ENCODE measurements at regions not wholly inside any gene's neighbourhood (a gene's known extent, or its start where the extent isn't known, plus 50 kb on each side); places are given as distances from the start of the nearest gene placed in this dataset.

GRCh38 chr13:30832845-30833332 lies 73.2 kb upstream of the MEDAG start:
- H4K20me1 ChIP-seq (ENCODE audit: insufficient read depth, low read length) = no peaks in the 10 kb centered on the region
- no peak overlapping the region; the same call in 1 of the 2 replicates for H3K23ac ChIP-seq (ENCODE audit: low read depth, low read length)
- H2AFZ ChIP-seq (replicated peaks; ENCODE audit: low read length, poor library complexity) = no peak overlapping the region
- H2BK20ac ChIP-seq (ENCODE audit: low read depth, low read length) = no peak overlapping the region
- H3K9me1 ChIP-seq (ENCODE audit: insufficient read depth, low read length) = peaks cover 12% of the 10 kb centered on the region
- no peak overlapping the region for H4K91ac ChIP-seq (ENCODE audit: insufficient read depth, low read depth, low read length)
- H3K14ac ChIP-seq (replicated peaks; ENCODE audit: low read depth, low read length) = no peak overlapping the region
- no peaks in the 10 kb centered on the region for H3K79me1 ChIP-seq (ENCODE audit: low read depth in 1 of 2, low read length in 2 of 2)
- no peak overlapping the region for H3K18ac ChIP-seq (ENCODE audit: low read depth, low read length)
- H3K4ac ChIP-seq (ENCODE audit: low read depth, low read length) = no peak overlapping the region; the same call in 1 of the 2 replicates
- in situ Hi-C loops (cut with MboI; ENCODE audit: low sequenced_read_pairs) = no loop called here
- no peak overlapping the region for H2BK5ac ChIP-seq (ENCODE audit: low read depth, low read length, poor library complexity, severe bottlenecking)
- no peak for TF ChIP-seq RFX5 (IDR thresholded peaks at IDR 0.05; ENCODE audit: low read depth, low read length)
- TF ChIP-seq RAD21 (IDR thresholded peaks at IDR 0.05; ENCODE audit: low read length) = no peak
- no peak for TF ChIP-seq CHD1 (IDR thresholded peaks at IDR 0.05; ENCODE audit: low read depth, low read length)
- no peak for TF ChIP-seq CEBPB (IDR thresholded peaks at IDR 0.05; ENCODE audit: low read depth, low read length)
- no peak for TF ChIP-seq BHLHE40 (IDR thresholded peaks at IDR 0.05; ENCODE audit: low read depth, low read length)
- no peak for TF ChIP-seq MAFK (IDR thresholded peaks at IDR 0.05; ENCODE audit: low read depth, low read length)
- TF ChIP-seq CTCF (conservative IDR thresholded peaks at IDR 0.05; ENCODE audit: low read depth, low read length) = no peak
- no peak for TF ChIP-seq FOS (IDR thresholded peaks at IDR 0.05; ENCODE audit: low read depth, low read length)
- no peak for TF ChIP-seq SMC3 (IDR thresholded peaks at IDR 0.05; ENCODE audit: low read depth, low read length)
- no peak for TF ChIP-seq RCOR1 (IDR thresholded peaks at IDR 0.05; ENCODE audit: insufficient replicate concordance, low read length)
- no peak for TF ChIP-seq ELK1 (IDR thresholded peaks at IDR 0.05; ENCODE audit: borderline replicate concordance, low read depth, low read length)
- TF ChIP-seq NFE2L2 (IDR thresholded peaks at IDR 0.05; ENCODE audit: low read depth, low read length) = no peak
- TF ChIP-seq USF2 (IDR thresholded peaks at IDR 0.05; ENCODE audit: low read depth, low read length) = no peak
- no peak for TF ChIP-seq MAZ (IDR thresholded peaks at IDR 0.05; ENCODE audit: borderline replicate concordance, low read depth, low read length)
- no peak for TF ChIP-seq MXI1 (IDR thresholded peaks at IDR 0.05; ENCODE audit: borderline replicate concordance, low read depth, low read length)
- no peak for TF ChIP-seq POLR2A (IDR thresholded peaks at IDR 0.05; ENCODE audit: low read depth, low read length)
- WGBS, 2 experiments (ENCODE audit: extremely low coverage in 2 of 2, insufficient read length in 1 of 2) = 50% methylated on average over 11 of the region's 18 CpGs; no CpG with 5 or more reads in 1 of the 2 experiments
- dilution Hi-C loops (cut with HindIII; ENCODE audit: low sequenced_read_pairs, unreplicated experiment) = no loop called here
- no peak overlapping the region for H4K5ac ChIP-seq (ENCODE audit: low read depth, low read length)
- H3K9me3 ChIP-seq (ENCODE audit: control insufficient read depth, insufficient read depth, low read length) = no peaks in the 10 kb centered on the region
- no peaks in the 10 kb centered on the region for H3K36me3 ChIP-seq (ENCODE audit: control insufficient read depth, insufficient read depth, low read length)
- no TSS peak for BruUV-seq (replicated peaks)
- no peaks in the 10 kb centered on the region for H3K27me3 ChIP-seq (ENCODE audit: control insufficient read depth, insufficient read depth, low read length)
- H4K8ac ChIP-seq (ENCODE audit: low read depth in 2 of 2, low read length in 2 of 2) = no peak overlapping the region
- H2AK5ac ChIP-seq (ENCODE audit: low read depth, low read length) = no peak overlapping the region
- intact Hi-C loops (cut with micrococcal nuclease) = no loop called here
- no peak overlapping the region for H2BK120ac ChIP-seq (ENCODE audit: low read depth, low read length)
- ATAC-seq (ENCODE audit: low read depth) (no peak), DNase-seq (no peak)
- ChIA-PET CTCF (no interaction called here), POLR2A (ENCODE audit: unreplicated experiment) (no interaction called here)
- H3K27ac ChIP-seq (ENCODE audit: insufficient read depth, low read length) = no peak overlapping the region
- no peak overlapping the region for H3K56ac ChIP-seq (ENCODE audit: extremely low read depth, insufficient read depth, low read length)
- H2AK9ac ChIP-seq (replicated peaks; ENCODE audit: low read depth, low read length, poor library complexity) = no peak overlapping the region
- H3K4me1 ChIP-seq (ENCODE audit: control insufficient read depth, insufficient read depth, low read length) = peaks cover 15% of the 10 kb centered on the region
- no peak overlapping the region for H2BK15ac ChIP-seq (ENCODE audit: low read depth, low read length)
- H3K4me2 ChIP-seq (ENCODE audit: low read depth, low read length) = no peak overlapping the region
- H3K9ac ChIP-seq (ENCODE audit: low read depth, low read length) = no peak overlapping the region
- H3K4me3 ChIP-seq (ENCODE audit: insufficient read depth, low read depth, low read length) = no peak overlapping the region
